HUES48 (cell line): ENCODE measurements at regions not wholly inside any gene's neighbourhood (a gene's known extent, or its start where the extent isn't known, plus 50 kb on each side); places are given as distances from the start of the nearest gene placed in this dataset.

ENCODE experiments used
- H3K27ac ChIP-seq: one replicate; pipeline ENCODE4 v1.7.0; 2013; ENCODE audit warnings: low read depth, low read length, inconsistent platforms
- H3K27me3 ChIP-seq: 2 replicates; pipeline ENCODE4 v1.6.1; 2013; ENCODE audit warnings: mild to moderate bottlenecking, low read length; ENCODE audit not compliant: control insufficient read depth, insufficient read depth
- H3K36me3 ChIP-seq: 2 replicates; pipeline ENCODE4 v1.6.1; 2013; ENCODE audit warnings: low read length; ENCODE audit not compliant: control insufficient read depth, insufficient read depth
- H3K4me1 ChIP-seq: 2 replicates; pipeline ENCODE4 v1.6.1; 2013; ENCODE audit warnings: mild to moderate bottlenecking, low read length; ENCODE audit not compliant: control insufficient read depth, insufficient read depth
- H3K4me3 ChIP-seq: 2 replicates; pipeline ENCODE4 v1.5.1; 2013; ENCODE audit warnings: mild to moderate bottlenecking, low read depth, low read length
- H3K9ac ChIP-seq: 2 replicates; pipeline ENCODE4 v1.6.1; 2013; ENCODE audit warnings: mild to moderate bottlenecking, low read depth, low read length, moderate library complexity
- H3K9me3 ChIP-seq: 2 replicates; pipeline ENCODE4 v1.6.1; 2013; ENCODE audit warnings: low read length; ENCODE audit not compliant: control insufficient read depth, insufficient read depth

DNA sequence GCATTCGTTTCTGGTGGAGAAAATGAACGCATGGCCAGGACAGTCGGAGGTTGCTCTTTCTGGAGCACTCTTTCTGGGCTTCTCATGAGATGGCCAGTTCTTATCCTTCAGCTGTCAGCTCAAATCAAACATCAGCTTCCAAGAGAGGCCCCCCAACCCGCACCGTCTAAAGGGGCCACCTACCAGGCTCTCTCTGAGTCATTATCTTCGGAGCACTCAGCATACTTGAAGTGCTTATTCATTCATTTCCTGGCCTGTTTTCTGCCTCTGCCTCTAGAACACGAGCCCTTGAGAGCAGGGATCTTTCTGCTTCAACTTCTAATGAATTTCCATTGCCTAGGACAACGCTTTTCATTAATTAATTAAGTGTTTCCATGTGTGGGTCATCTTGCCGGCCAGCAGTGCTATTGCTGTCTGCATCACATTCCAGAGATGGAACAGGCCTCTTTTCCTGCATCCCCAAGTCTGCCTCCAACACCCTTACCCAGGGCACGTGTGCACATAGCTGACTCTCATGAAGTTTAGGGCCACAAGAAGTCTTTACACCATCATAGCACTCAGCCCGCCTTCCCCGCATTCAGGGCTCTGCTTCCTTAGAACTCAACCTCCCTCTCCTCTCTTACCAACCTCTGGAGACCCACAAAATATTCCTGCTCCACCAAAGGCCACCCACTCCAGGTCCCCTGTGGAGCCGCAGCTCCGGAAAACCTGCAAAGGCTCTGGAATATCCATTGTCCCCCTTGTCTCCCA, 52.1 kb upstream of the LAPTM5 start:
- Histone ChIP-seq H3K27me3 (no peaks in the 10 kb centered on the region), H3K9me3 (no peaks in the 10 kb centered on the region), H3K9ac (no peak overlapping the region), H3K4me3 (no peak overlapping the region), H3K36me3 (no peaks in the 10 kb centered on the region), H3K4me1 (peaks cover 30% of the 10 kb centered on the region), H3K27ac (peak overlapping the region; percentile 81)

DNA sequence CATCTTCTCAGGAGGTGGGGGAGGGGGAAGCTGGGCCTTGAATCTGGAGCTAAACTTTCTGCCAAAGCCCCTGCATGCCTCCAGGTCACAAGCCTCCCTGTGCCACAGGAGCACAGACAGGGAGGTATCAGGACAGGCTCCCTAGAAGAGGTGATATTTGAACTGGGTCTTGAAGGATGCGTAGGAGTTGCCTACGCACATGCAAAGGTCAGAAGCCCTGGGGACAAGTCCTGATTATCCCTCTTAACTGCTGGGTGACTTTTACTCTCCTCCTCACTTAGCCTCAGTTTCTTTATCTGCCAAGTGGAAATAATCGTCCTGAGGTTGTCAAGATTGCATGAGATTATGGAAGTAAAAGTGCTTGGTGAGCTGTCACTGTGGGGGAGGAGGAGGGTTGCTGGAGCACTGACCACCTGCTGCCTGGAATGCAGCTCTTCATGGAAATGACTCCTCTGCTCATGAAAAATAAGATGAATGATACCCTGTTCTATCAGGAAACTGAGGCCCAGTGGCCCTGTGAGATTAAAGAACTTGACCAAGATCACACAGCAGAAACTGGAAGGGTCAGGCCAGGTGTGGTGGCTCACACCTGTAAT, 50.6 kb upstream of the LAPTM5 start:
- Histone ChIP-seq H3K4me1 (peaks cover 44% of the 10 kb centered on the region), H3K9ac (no peak overlapping the region), H3K27me3 (no peaks in the 10 kb centered on the region), H3K36me3 (no peaks in the 10 kb centered on the region), H3K27ac (no peak overlapping the region), H3K4me3 (no peak overlapping the region), H3K9me3 (no peaks in the 10 kb centered on the region)

DNA sequence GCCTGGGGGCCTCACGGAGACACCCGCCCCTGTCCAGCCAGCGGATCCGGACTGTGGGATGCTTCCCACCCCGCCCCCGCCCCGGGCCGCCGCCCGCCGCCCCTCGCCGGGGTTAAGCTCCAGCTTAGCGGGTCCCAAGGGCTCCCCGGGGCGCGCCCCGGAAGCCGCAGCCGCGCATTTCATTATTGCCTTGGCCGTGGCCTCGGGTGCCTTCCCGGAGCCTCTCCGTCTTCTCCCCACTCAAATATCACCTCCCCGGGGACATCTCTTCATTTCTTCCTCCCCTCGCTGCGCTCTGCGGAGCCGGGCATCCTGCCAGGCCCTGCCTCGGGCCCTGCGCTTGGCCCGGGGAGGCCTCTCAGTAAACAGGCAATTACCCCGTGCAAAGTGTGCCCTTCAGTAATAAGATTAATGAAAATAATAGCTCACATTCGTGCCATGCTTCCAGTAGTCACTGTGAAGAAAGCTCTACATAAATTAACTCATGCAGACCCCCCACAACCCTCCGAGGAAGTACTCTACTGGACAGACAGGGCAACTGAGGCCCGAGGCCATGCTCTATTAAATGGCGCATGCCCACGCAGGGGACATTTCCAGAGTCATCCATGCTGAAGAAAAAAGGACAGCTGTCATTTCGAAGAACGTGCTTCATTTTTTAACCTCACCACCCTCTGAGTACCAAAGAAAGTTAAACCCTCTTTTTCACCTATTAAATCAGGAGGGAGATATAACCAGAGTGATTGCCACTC, 49.9 kb upstream of the LAPTM5 start:
- H3K27me3 ChIP-seq, result no peaks in the 10 kb centered on the region
- peaks cover 44% of the 10 kb centered on the region for H3K4me1 ChIP-seq
- H3K9ac ChIP-seq, result no peak overlapping the region

More for the DNA sequence above, 49.9 kb upstream of the LAPTM5 start:
- no peak overlapping the region for H3K4me3 ChIP-seq
- no peaks in the 10 kb centered on the region for H3K36me3 ChIP-seq
- no peaks in the 10 kb centered on the region for H3K9me3 ChIP-seq
- no peak overlapping the region for H3K27ac ChIP-seq
